ENCODE measurements at regions not wholly inside any gene's neighbourhood (a gene's known extent, or its start where the extent isn't known, plus 50 kb on each side); places are given as distances from the start of the nearest gene placed in this dataset.

DNA sequence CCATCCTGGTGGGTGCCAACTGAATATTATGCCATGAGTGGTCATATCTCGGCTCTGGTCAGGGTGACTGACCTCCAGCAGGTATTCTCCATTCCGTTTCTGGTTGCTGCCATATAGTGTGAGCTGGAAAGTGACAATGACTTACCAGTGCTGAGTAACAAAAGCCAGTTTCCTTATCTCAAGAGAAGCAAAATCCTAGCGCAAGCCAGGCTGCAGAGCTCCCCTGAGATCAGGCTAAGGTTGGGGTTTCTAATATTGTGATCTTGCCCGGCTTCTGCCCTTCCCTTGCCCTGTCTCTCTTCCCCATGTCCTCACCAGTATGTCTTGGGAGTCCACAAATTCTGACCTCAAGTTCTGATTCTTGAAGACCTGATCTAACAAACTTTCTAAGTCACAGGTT lies 271.3 kb upstream of the SPTLC3 start:
- TF ChIP-seq, protein P1, sequence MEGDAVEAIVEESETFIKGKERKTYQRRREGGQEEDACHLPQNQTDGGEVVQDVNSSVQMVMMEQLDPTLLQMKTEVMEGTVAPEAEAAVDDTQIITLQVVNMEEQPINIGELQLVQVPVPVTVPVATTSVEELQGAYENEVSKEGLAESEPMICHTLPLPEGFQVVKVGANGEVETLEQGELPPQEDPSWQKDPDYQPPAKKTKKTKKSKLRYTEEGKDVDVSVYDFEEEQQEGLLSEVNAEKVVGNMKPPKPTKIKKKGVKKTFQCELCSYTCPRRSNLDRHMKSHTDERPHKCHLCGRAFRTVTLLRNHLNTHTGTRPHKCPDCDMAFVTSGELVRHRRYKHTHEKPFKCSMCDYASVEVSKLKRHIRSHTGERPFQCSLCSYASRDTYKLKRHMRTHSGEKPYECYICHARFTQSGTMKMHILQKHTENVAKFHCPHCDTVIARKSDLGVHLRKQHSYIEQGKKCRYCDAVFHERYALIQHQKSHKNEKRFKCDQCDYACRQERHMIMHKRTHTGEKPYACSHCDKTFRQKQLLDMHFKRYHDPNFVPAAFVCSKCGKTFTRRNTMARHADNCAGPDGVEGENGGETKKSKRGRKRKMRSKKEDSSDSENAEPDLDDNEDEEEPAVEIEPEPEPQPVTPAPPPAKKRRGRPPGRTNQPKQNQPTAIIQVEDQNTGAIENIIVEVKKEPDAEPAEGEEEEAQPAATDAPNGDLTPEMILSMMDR (IDR thresholded peaks at IDR 0.05; ENCODE audit: low read depth, low read length, poor library complexity, severe bottlenecking): no peak
- TF ChIP-seq EZH2phosphoT487 (IDR thresholded peaks at IDR 0.05; ENCODE audit: borderline replicate concordance, low read length): no peak

Data from DOHH2 (cell line).